GM23338 (cell line): ENCODE measurements at regions not wholly inside any gene's neighbourhood (a gene's known extent, or its start where the extent isn't known, plus 50 kb on each side); places are given as distances from the start of the nearest gene placed in this dataset.

Experiments used
- ATAC-seq: fragments of 200-7000 bp; cut with Tn5 transposase; 3 replicates; pipeline ENCODE4 v1.9.1; 2020
- DNase-seq: peaks from one replicate; pipeline ENCODE4 v3.0.0-alpha.2; 2015; ENCODE audit warnings: low spot score
- H2AFZ ChIP-seq: fragments of 200-600 bp; sonication (generic); 2 replicates; pipeline ENCODE4 v1.8.0; 2016; ENCODE audit warnings: antibody characterized with exemption, mild to moderate bottlenecking, moderate library complexity
- H3F3A ChIP-seq: fragments of 200-600 bp; sonication (generic); replicated peaks from 2 replicates; pipeline ENCODE4 v1.8.0; 2017; ENCODE audit warnings: antibody characterized with exemption, mixed run types, low read depth
- H3K27ac ChIP-seq: fragments of 200-600 bp; sonication (generic); 2 replicates; pipeline ENCODE4 v1.6.1; 2016; ENCODE audit warnings: low read depth
- H3K27me3 ChIP-seq: fragments of 200-600 bp; sonication (generic); 2 replicates; pipeline ENCODE4 v1.8.0; 2016; ENCODE audit warnings: mild to moderate bottlenecking, mixed run types, moderate library complexity; ENCODE audit not compliant: insufficient read depth
- H3K36me3 ChIP-seq: fragments of 200-600 bp; sonication (generic); 2 replicates; pipeline ENCODE4 v1.8.0; 2016; ENCODE audit warnings: mild to moderate bottlenecking; ENCODE audit not compliant: insufficient read depth
- H3K4me1 ChIP-seq: fragments of 200-600 bp; sonication (generic); 2 replicates; pipeline ENCODE4 v1.8.0; 2016; ENCODE audit warnings: mild to moderate bottlenecking, moderate library complexity; ENCODE audit not compliant: insufficient read depth
- H3K4me2 ChIP-seq: fragments of 200-600 bp; sonication (generic); 2 replicates; pipeline ENCODE4 v1.7.1; 2017; ENCODE audit warnings: mixed run types
- H3K4me3 ChIP-seq: fragments of 200-600 bp; sonication (generic); 2 replicates; pipeline ENCODE4 v1.6.1; 2016; ENCODE audit warnings: mixed run types
- H3K79me2 ChIP-seq: fragments of 200-600 bp; sonication (generic); replicated peaks from 2 replicates; pipeline ENCODE4 v1.8.0; 2017; ENCODE audit warnings: mild to moderate bottlenecking; ENCODE audit not compliant: insufficient read depth
- H3K9me2 ChIP-seq: fragments of 200-600 bp; sonication (generic); 2 replicates; pipeline ENCODE4 v1.8.0; 2017; ENCODE audit not compliant: insufficient read depth
- H4K20me1 ChIP-seq: fragments of 200-600 bp; sonication (generic); replicated peaks from 2 replicates; pipeline ENCODE4 v1.8.0; 2017; ENCODE audit warnings: mild to moderate bottlenecking; ENCODE audit not compliant: insufficient read depth
- H3K27ac Mint-ChIP-seq: 2 replicates; pipeline ENCODE4 v1.8.0; 2020; ENCODE audit warnings: inconsistent platforms, mild to moderate bottlenecking, moderate library complexity, mixed read lengths
- H3K27me3 Mint-ChIP-seq: 3 replicates; pipeline ENCODE4 v1.8.0; 2022; ENCODE audit warnings: low read depth, mild to moderate bottlenecking, moderate library complexity, mixed read lengths, inconsistent platforms; ENCODE audit not compliant: insufficient read depth, poor library complexity
- H3K36me3 Mint-ChIP-seq: 3 replicates; pipeline ENCODE4 v1.8.0; 2021; ENCODE audit warnings: low read depth, mild to moderate bottlenecking, inconsistent platforms, moderate library complexity, mixed read lengths
- H3K4me1 Mint-ChIP-seq: 3 replicates; pipeline ENCODE4 v1.8.0; 2020; ENCODE audit warnings: mild to moderate bottlenecking, inconsistent platforms, mixed read lengths
- H3K4me3 Mint-ChIP-seq: 3 replicates; pipeline ENCODE4 v1.8.0; 2021; ENCODE audit warnings: moderate library complexity, mild to moderate bottlenecking, inconsistent platforms, mixed read lengths
- H3K9me3 Mint-ChIP-seq: 3 replicates; pipeline ENCODE4 v1.8.0; 2020; ENCODE audit warnings: moderate library complexity, mild to moderate bottlenecking, inconsistent platforms, mixed read lengths
- CREB1 ChIP-seq: fragments of 250-450 bp; sonication (Bioruptor Pico); IDR thresholded peaks from 2 replicates; pipeline ENCODE4 v1.5.0; 2020; ENCODE audit warnings: low read depth, mild to moderate bottlenecking, moderate library complexity
- CTCF ChIP-seq, 2 experiments: fragments of 200-600 bp in 1 of 2; sonication (generic) in 1 of 2; conservative IDR thresholded peaks; 2 replicates each; pipeline versions ENCODE4 v1.5.1 to v1.6.1; 2016 to 2017; ENCODE audit warnings: antibody characterized with exemption in 2 of 2, low read depth in 2 of 2, mild to moderate bottlenecking in 2 of 2, moderate library complexity in 1 of 2
- ETS1 ChIP-seq: IDR thresholded peaks from 2 replicates; pipeline ENCODE4 v1.6.1; 2016; ENCODE audit warnings: antibody characterized with exemption
- EZH2 ChIP-seq: fragments of 200-600 bp; sonication (generic); IDR thresholded peaks from one replicate; pipeline ENCODE4 v1.8.0; 2017; ENCODE audit warnings: antibody characterized with exemption, mild to moderate bottlenecking, low read depth; ENCODE audit not compliant: unreplicated experiment
- EZH2phosphoT487 ChIP-seq: fragments of 200-600 bp; sonication (generic); IDR thresholded peaks from one replicate; pipeline ENCODE4 v1.8.1; 2018; ENCODE audit warnings: antibody characterized with exemption; ENCODE audit not compliant: unreplicated experiment
- NANOG ChIP-seq: IDR thresholded peaks from 2 replicates; pipeline ENCODE4 v1.6.1; 2016; ENCODE audit warnings: antibody characterized with exemption, borderline replicate concordance
- POLR2AphosphoS5 ChIP-seq: IDR thresholded peaks from 2 replicates; pipeline ENCODE4 v1.6.1; 2016; ENCODE audit warnings: antibody characterized with exemption, low read depth
- REST ChIP-seq: IDR thresholded peaks from one replicate; pipeline ENCODE4 v1.6.1; 2018; ENCODE audit warnings: antibody characterized with exemption; ENCODE audit not compliant: unreplicated experiment
- STAT1 ChIP-seq: IDR thresholded peaks from one replicate; pipeline ENCODE4 v1.6.1; 2016; ENCODE audit warnings: antibody characterized with exemption; ENCODE audit not compliant: unreplicated experiment
- ZNF462 ChIP-seq: fragments of 250-450 bp; sonication (Bioruptor Pico); IDR thresholded peaks from 2 replicates; pipeline ENCODE4 v1.5.0; 2020; ENCODE audit warnings: mild to moderate bottlenecking, moderate library complexity

- H3K27me3 ChIP-seq = no peaks in the 10 kb centered on the region
- no peaks in the 10 kb centered on the region for H3K79me2 ChIP-seq
- no peaks in the 10 kb centered on the region for H4K20me1 ChIP-seq
- no peaks in the 10 kb centered on the region for H3K4me1 Mint-ChIP-seq
- H3K4me3 ChIP-seq = no peak overlapping the region
- no peak overlapping the region for H3K4me2 ChIP-seq
- peaks cover 2% of the 10 kb centered on the region; the same call in 2 of the 3 replicates for H3K9me3 Mint-ChIP-seq
- no peaks in the 10 kb centered on the region for H3K4me1 ChIP-seq
- H3K27ac Mint-ChIP-seq = no peak overlapping the region
- H3K36me3 Mint-ChIP-seq = no peaks in the 10 kb centered on the region
- no peaks in the 10 kb centered on the region for H3K36me3 ChIP-seq
- no peaks in the 10 kb centered on the region; the same call in 1 of the 2 replicates for H3K9me2 ChIP-seq
- peaks cover 4% of the 10 kb centered on the region for H3K27me3 Mint-ChIP-seq
- H3K4me3 Mint-ChIP-seq = no peak overlapping the region
- no peak overlapping the region for H2AFZ ChIP-seq
- DNase-seq = no peak
- H3K27ac ChIP-seq = no peak overlapping the region
- ATAC-seq = no peak
- no peaks in the 10 kb centered on the region for H3F3A ChIP-seq
- no peak for TF ChIP-seq POLR2AphosphoS5
- no peak for TF ChIP-seq ETS1
- no peak for TF ChIP-seq CTCF (conservative IDR thresholded peaks at IDR 0.05; ENCODE audit: low read depth in 2 of 2)
- no peak for TF ChIP-seq STAT1
- TF ChIP-seq CREB1 (CRISPR knock-in tag) = no peak
- TF ChIP-seq NANOG = no peak
- no peak for TF ChIP-seq ZNF462
- no peak for TF ChIP-seq REST
- TF ChIP-seq EZH2phosphoT487 = no peak
- TF ChIP-seq EZH2 = no peak
Observed at GRCh38 chr2:215681799-215682596, 246.1 kb upstream of the FN1 start.
